ENCODE measurements at regions not wholly inside any gene's neighbourhood (a gene's known extent, or its start where the extent isn't known, plus 50 kb on each side); places are given as distances from the start of the nearest gene placed in this dataset.

GRCh38 chr4:1514612-1515011 is 108.4 kb upstream of the NKX1-1 start:
- TF ChIP-seq POLR2A (IDR thresholded peaks at IDR 0.05; ENCODE audit: low read depth, low read length) (no peak), MAX (IDR thresholded peaks at IDR 0.05; ENCODE audit: insufficient read depth, insufficient read length) (no peak), CTCF (IDR thresholded peaks at IDR 0.05; ENCODE audit: extremely low read depth in 1 of 2, insufficient read depth in 1 of 2, low read depth in 1 of 2, low read length in 2 of 2) (no peak), EZH2 (IDR thresholded peaks at IDR 0.05; ENCODE audit: borderline replicate concordance, low read depth, low read length, severe bottlenecking) (no peak), JUN (IDR thresholded peaks at IDR 0.05; ENCODE audit: borderline replicate concordance, insufficient read depth, insufficient read length, low read depth) (no peak), POLR2AphosphoS5 (IDR thresholded peaks at IDR 0.05; ENCODE audit: insufficient read depth, low read depth, low read length) (no peak), MYC (IDR thresholded peaks at IDR 0.05; ENCODE audit: low read depth, low read length) (no peak)

Measured in endothelial cell of umbilical vein (primary cell).